Erythroblast (primary cell): ENCODE measurements at regions not wholly inside any gene's neighbourhood (a gene's known extent, or its start where the extent isn't known, plus 50 kb on each side); places are given as distances from the start of the nearest gene placed in this dataset.

ENCODE experiments used
- GATA1 ChIP-seq: IDR thresholded peaks from 2 replicates; pipeline ENCODE4 v1.6.1; 2011; ENCODE audit warnings: low read depth, mild to moderate bottlenecking, control low read depth, low read length, moderate library complexity
- POLR2A ChIP-seq: IDR thresholded peaks from 2 replicates; pipeline ENCODE4 v1.6.1; 2011; ENCODE audit warnings: mild to moderate bottlenecking, low read length

DNA sequence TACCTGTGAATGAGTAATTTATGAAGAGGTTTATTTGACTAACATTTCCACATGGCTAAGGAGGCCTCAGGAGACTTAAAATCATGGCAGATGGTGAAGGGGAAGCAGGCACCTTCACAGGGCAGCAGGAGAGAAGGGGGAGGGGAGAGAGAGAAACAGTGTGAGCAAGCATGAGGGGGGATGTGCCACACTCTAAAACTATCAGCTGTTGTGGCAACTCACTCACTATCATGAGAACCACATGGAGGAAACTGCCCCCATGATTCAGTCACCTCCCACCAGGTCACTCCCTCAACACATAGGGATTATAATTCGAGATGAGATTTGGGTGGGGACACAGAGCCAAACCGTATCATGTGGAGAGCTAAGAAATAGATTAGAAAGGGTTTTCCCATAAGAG lies 309.0 kb downstream of the RDH14 start:
- TF ChIP-seq POLR2A = no peak
- no peak for TF ChIP-seq GATA1
